Kidney epithelial cell (primary cell): ENCODE measurements at regions not wholly inside any gene's neighbourhood (a gene's known extent, or its start where the extent isn't known, plus 50 kb on each side); places are given as distances from the start of the nearest gene placed in this dataset.

Source experiments
- DNase-seq: peaks from one replicate; pipeline ENCODE4 v3.0.0-alpha.2; 2010; ENCODE audit warnings: low read depth
- H3K27me3 ChIP-seq: 2 replicates; pipeline ENCODE4 v1.6.0; 2011; ENCODE audit warnings: low read length; ENCODE audit not compliant: control insufficient read depth, insufficient read depth
- H3K36me3 ChIP-seq: 2 replicates; pipeline ENCODE4 v1.5.1; 2011; ENCODE audit warnings: low read length; ENCODE audit not compliant: control insufficient read depth, insufficient read depth
- H3K4me3 ChIP-seq: 2 replicates; pipeline ENCODE4 v1.5.1; 2011; ENCODE audit warnings: low read depth, mild to moderate bottlenecking, control low read depth, low read length
- CTCF ChIP-seq: IDR thresholded peaks from 2 replicates; pipeline ENCODE4 v1.5.1; 2011; ENCODE audit warnings: mild to moderate bottlenecking, moderate library complexity, low read length, control low read depth, inconsistent platforms; ENCODE audit not compliant: insufficient read depth, poor library complexity, severe bottlenecking

- H3K36me3 ChIP-seq: no peaks in the 10 kb centered on the region
- no peak for DNase-seq
- TF ChIP-seq CTCF: no peak
- no peak overlapping the region for H3K4me3 ChIP-seq
- no peaks in the 10 kb centered on the region for H3K27me3 ChIP-seq
These were observed 151.6 kb upstream of the PLEKHG7 start for GRCh38 chr12:92551210-92551609.

- no peaks in the 10 kb centered on the region for H3K36me3 ChIP-seq
- DNase-seq: no peak
- H3K4me3 ChIP-seq: no peak overlapping the region
- no peak for TF ChIP-seq CTCF
- H3K27me3 ChIP-seq: no peaks in the 10 kb centered on the region
These were observed 152.1 kb upstream of the PLEKHG7 start for GRCh38 chr12:92550661-92551060.

GRCh38 chr12:92550254-92550653 is 152.5 kb upstream of the PLEKHG7 start:
- Histone ChIP-seq H3K4me3 (no peak overlapping the region), H3K27me3 (no peaks in the 10 kb centered on the region), H3K36me3 (no peaks in the 10 kb centered on the region)
- no peak for DNase-seq
- no peak for TF ChIP-seq CTCF

DNA sequence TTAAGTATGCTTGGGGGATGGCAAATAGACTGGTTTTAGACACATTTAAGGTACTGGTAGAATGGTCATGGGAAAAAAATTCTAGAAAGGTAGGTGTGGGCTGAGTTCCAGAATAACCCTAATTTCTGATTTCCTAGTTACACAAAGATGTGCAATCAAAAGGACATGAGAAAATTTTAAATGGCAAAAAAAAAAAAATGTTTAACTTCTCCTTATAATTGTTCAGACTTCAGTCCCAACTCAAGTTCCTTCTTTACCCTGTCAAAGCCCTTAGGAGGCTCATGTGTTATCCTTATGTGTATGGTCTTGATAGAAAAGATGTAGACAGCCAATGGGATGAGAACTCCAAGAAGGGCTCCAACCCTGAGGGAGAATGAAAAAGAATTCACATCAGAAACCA is 153.3 kb upstream of the PLEKHG7 start:
- Histone ChIP-seq H3K4me3 (no peak overlapping the region), H3K36me3 (no peaks in the 10 kb centered on the region), H3K27me3 (no peaks in the 10 kb centered on the region)
- DNase-seq: no peak
- no peak for TF ChIP-seq CTCF

GRCh38 chr12:92547906-92548305 is 154.9 kb upstream of the PLEKHG7 start:
- DNase-seq: no peak
- TF ChIP-seq CTCF: no peak
- H3K36me3 ChIP-seq: no peaks in the 10 kb centered on the region
- no peaks in the 10 kb centered on the region for H3K27me3 ChIP-seq
- H3K4me3 ChIP-seq: no peak overlapping the region

GRCh38 chr12:92547420-92547819 is 155.4 kb upstream of the PLEKHG7 start:
- DNase-seq: no peak
- Histone ChIP-seq H3K4me3 (no peak overlapping the region), H3K36me3 (no peaks in the 10 kb centered on the region), H3K27me3 (no peaks in the 10 kb centered on the region)
- TF ChIP-seq CTCF: no peak
